HTR-8/SVneo (cell line): ENCODE measurements at regions not wholly inside any gene's neighbourhood (a gene's known extent, or its start where the extent isn't known, plus 50 kb on each side); places are given as distances from the start of the nearest gene placed in this dataset.

Source experiments
- DNase-seq: peaks from one replicate; pipeline ENCODE4 v3.0.0; 2011; ENCODE audit warnings: low spot score, mixed read lengths; ENCODE audit not compliant: insufficient read length
- FAIRE-seq: peaks from 2 replicates; lab custom pipeline; 2011; peaks lifted over from hg19 to GRCh38; lab: Jason Lieb, UNC

- DNase-seq, result no peak
- no peak for FAIRE-seq
These were observed 148.6 kb downstream of the TRIM29 start for GRCh38 chr11:119989159-119989821.

- no peak for FAIRE-seq
- DNase-seq, result no peak
These were observed 152.4 kb downstream of the TRIM29 start for GRCh38 chr11:119985551-119985950.

- DNase-seq, result no peak
These were observed 154.1 kb downstream of the TRIM29 start for GRCh38 chr11:119983816-119984215.

GRCh38 chr11:119983240-119983732 lies 154.6 kb downstream of the TRIM29 start:
- DNase-seq (no peak), FAIRE-seq (no peak)

More at GRCh38 chr11:119983816-119984215, 154.1 kb downstream of the TRIM29 start:
- FAIRE-seq, result no peak

- no peak for DNase-seq
- no peak for FAIRE-seq
These were observed 155.2 kb downstream of the TRIM29 start for GRCh38 chr11:119982517-119983239.

GRCh38 chr11:119980431-119980830 lies 157.5 kb downstream of the TRIM29 start:
- DNase-seq (no peak), FAIRE-seq (no peak)

GRCh38 chr11:119979701-119980100 lies 158.2 kb downstream of the TRIM29 start:
- FAIRE-seq, result no peak
- DNase-seq, result no peak

GRCh38 chr11:119978696-119979095 lies 159.2 kb downstream of the TRIM29 start:
- FAIRE-seq (no peak), DNase-seq (no peak)

GRCh38 chr11:119977881-119978280 lies 160.0 kb downstream of the TRIM29 start:
- DNase-seq (no peak), FAIRE-seq (no peak)

GRCh38 chr11:119977561-119977860 lies 160.4 kb downstream of the TRIM29 start:
- DNase-seq (no peak), FAIRE-seq (no peak)

- FAIRE-seq (no peak), DNase-seq (no peak)
These were observed 160.9 kb downstream of the TRIM29 start for GRCh38 chr11:119976805-119977560.

- no peak for FAIRE-seq
- DNase-seq, result no peak
These were observed 162.3 kb downstream of the TRIM29 start for GRCh38 chr11:119975561-119976152.

GRCh38 chr11:119974467-119974866 lies 163.4 kb downstream of the TRIM29 start:
- no peak for FAIRE-seq
- DNase-seq, result no peak

- FAIRE-seq, result no peak
- DNase-seq, result no peak
These were observed 163.9 kb downstream of the TRIM29 start for GRCh38 chr11:119974051-119974450.

- DNase-seq, result no peak
- FAIRE-seq, result no peak
These were observed 165.6 kb downstream of the TRIM29 start for GRCh38 chr11:119972281-119972680.

- DNase-seq (no peak), FAIRE-seq (no peak)
These were observed 167.2 kb downstream of the TRIM29 start for GRCh38 chr11:119970555-119971304.

GRCh38 chr11:119964136-119965025 lies 173.5 kb downstream of the TRIM29 start:
- FAIRE-seq (no peak), DNase-seq (no peak)

GRCh38 chr11:119957951-119958350 lies 180.0 kb downstream of the TRIM29 start:
- DNase-seq, result no peak
- no peak for FAIRE-seq

- DNase-seq, result no peak
- no peak for FAIRE-seq
These were observed 185.5 kb downstream of the TRIM29 start for GRCh38 chr11:119952441-119952840.
